ENCODE measurements at regions not wholly inside any gene's neighbourhood (a gene's known extent, or its start where the extent isn't known, plus 50 kb on each side); places are given as distances from the start of the nearest gene placed in this dataset.

DNA sequence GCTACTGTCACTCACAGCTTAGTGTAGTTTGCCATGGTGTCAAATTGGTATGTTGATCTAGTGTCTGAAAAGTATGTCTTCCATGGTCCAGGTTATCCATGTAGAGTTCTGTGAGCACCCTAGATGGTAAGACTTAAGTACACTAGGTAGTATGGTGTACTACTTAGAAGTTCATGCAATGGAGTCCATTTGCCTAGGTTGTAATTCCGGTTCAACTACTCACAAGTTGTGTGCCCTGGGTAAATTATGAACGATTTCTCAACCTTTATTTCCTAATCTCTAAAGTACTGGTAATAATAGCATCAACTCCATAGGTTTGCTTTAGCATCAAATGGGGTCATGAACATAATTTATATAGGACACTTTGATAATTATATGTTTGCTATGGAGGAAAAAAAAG, 666.2 kb upstream of the CELF2 start:
- DNase-seq (ENCODE audit: low spot score): no peak
- TF ChIP-seq, protein P1, sequence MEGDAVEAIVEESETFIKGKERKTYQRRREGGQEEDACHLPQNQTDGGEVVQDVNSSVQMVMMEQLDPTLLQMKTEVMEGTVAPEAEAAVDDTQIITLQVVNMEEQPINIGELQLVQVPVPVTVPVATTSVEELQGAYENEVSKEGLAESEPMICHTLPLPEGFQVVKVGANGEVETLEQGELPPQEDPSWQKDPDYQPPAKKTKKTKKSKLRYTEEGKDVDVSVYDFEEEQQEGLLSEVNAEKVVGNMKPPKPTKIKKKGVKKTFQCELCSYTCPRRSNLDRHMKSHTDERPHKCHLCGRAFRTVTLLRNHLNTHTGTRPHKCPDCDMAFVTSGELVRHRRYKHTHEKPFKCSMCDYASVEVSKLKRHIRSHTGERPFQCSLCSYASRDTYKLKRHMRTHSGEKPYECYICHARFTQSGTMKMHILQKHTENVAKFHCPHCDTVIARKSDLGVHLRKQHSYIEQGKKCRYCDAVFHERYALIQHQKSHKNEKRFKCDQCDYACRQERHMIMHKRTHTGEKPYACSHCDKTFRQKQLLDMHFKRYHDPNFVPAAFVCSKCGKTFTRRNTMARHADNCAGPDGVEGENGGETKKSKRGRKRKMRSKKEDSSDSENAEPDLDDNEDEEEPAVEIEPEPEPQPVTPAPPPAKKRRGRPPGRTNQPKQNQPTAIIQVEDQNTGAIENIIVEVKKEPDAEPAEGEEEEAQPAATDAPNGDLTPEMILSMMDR (IDR thresholded peaks at IDR 0.05): no peak
- no peak for ATAC-seq (ENCODE audit: low FRiP score)

DNA sequence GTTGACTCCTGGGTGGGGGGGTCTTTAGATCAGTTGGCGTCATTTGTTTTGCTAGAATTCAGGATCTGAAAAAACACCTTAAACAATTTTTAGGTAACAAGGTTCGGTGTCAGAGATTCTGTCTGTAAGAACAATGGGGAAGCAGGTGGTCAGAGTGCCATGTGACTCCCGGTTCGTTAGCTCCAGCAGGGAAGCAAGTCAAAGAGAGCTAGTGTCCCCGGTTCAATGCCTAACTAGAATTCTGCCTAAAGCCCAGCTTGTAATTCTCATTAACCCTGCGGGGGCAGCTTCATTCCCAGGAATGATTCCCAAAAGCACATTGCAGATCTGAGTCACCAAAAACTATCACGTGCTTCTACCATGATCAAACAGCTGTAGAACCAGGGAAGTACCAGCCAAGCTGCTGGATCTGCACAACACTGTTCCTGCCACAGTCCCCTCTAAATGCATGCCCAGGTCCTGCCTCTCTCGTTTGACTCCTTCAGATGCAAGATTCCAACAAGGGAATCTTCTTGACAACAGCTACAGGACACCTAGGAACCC, 664.3 kb upstream of the CELF2 start:
- no peak for DNase-seq (ENCODE audit: low spot score)
- ATAC-seq (ENCODE audit: low FRiP score): no peak
- TF ChIP-seq, protein P1 (IDR thresholded peaks at IDR 0.05): no peak

DNA sequence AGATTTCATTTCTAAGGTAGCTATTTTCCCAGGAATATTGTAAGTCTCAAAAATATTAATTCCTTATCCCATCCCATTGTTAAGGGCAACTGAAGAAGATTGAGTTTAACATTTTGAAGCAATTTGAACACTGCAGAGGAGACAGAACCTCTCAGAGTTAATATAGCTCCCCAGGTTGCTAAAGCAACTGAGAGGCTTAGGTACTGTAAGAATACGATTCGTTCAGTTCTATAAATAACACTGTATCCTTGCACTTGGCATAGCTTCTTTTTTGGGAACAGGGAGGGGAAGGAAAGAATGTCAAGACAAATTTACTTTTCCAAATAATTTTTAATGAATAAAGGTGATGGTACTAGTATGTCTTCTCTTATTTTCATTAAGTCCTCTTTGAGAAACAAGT, 658.4 kb upstream of the CELF2 start:
- no peak for ATAC-seq (ENCODE audit: low FRiP score)
- TF ChIP-seq, protein P1 (IDR thresholded peaks at IDR 0.05): no peak
- DNase-seq (ENCODE audit: low spot score): no peak

DNA sequence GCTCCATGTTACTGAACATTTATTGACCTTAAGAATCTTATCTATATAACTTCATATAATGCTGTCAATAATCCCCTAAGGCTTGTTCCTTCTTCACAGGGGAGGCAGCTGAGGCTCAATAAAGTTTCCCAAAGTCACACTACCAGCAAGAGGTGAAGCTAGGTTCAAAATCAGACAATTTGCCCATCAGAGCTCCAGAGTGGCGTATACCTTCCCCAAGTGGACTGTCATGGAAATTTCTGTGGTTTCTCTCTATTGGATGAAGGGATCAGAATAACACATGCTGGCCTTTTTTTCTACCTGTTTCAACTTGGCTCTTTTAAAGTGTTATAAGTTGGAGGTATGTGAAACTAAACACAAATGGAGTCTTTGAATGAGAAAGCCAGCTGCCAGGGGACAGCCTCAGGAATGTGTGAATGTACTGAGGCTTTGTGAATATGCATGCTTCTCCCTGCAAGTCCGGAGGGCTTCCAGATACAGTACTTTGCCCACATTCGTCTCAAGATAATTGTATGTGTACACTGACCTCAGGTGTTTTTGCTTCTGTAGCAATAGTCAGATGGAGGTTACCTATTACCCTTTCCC, 656.3 kb upstream of the CELF2 start:
- ATAC-seq (ENCODE audit: low FRiP score): no peak
- TF ChIP-seq, protein P1 (IDR thresholded peaks at IDR 0.05): no peak
- no peak for DNase-seq (ENCODE audit: low spot score)

DNA sequence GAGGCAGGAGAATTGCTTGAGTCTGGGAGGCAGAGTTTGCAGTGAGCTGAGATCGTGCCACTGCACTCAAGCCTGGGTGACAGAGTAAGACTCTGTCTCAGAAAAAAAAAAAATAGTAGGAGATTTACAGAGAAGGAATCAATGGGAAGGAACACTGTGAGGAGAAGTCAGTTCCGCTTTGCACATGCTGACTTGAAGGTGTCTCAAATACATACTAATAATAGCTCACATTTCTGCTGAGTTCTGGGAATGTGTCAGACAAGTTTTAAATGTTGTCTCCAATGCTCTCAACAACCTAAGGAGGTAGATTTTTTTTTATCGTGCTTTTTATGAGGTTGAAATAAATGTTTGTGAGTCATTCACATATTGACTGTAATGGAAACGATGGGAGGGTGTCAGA, 654.9 kb upstream of the CELF2 start:
- ATAC-seq (ENCODE audit: low FRiP score) (no peak), DNase-seq (ENCODE audit: low spot score) (no peak)

DNA sequence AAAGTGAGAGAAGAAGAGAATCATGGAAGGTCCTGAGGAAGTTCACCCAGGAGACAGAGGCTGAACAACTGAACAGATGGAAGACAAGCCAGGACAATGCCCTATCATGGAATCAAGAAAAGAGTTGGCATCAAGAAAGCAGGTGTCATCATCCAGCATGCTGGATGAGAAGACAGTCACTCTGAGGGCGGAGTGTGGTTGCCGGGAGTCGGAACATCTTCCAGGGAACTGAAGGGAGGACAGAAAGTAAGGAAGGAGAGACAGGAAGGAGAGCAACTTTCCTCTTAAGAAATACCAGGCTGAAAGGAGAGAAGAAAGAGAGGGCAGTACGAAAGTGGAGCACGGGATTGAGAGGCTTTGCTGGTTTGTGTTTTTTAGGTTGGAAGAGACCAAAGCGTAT, 654.5 kb upstream of the CELF2 start:
- DNase-seq (ENCODE audit: low spot score) (no peak), ATAC-seq (ENCODE audit: low FRiP score) (no peak)
- TF ChIP-seq, protein P1 (IDR thresholded peaks at IDR 0.05): no peak

More for the DNA sequence above, 654.9 kb upstream of the CELF2 start:
- TF ChIP-seq, protein P1 (IDR thresholded peaks at IDR 0.05): no peak

DNA sequence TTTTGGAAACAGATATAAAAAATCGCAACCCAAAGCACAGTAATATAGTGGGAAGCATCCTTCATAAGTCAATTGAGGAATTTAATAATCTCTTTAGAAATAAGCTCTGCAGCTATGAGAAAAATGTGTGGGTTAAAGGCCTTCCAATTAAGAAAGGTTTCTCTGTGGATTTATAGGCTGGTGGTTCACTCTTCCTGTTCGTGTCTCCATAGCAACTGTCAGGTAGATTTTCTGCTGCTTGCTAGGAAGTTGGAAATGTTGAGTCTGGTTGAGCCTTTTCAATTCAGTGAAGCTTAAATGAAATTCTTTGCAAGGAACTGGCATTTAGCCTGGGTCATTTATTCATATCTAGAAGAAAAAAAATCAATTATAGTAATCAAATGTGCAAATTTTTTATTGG, 652.8 kb upstream of the CELF2 start:
- DNase-seq (ENCODE audit: low spot score): no peak
- TF ChIP-seq, protein P1 (IDR thresholded peaks at IDR 0.05): no peak
- ATAC-seq (ENCODE audit: low FRiP score): no peak
